ENCODE measurements at regions not wholly inside any gene's neighbourhood (a gene's known extent, or its start where the extent isn't known, plus 50 kb on each side); places are given as distances from the start of the nearest gene placed in this dataset.

DNA sequence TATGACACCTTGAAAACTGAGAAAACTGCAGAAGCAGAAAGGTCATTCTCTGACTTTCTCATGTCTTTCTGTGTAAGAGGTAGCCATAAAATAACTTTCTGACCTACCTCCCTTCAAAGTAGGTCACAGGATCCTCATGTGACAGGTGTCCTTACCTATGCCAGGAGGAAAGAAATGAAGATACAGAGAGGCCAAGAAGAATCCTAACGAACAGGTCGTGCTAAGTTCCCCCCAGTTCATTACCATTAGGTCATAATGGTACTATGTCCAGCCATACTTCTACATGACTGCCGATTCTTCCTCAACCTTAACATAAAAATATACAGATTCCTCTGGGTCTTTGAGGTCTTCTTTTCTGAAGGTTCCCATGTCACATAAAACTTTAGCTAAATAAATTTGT lies 118.6 kb downstream of the FOXB1 start:
- TF ChIP-seq, protein P1, sequence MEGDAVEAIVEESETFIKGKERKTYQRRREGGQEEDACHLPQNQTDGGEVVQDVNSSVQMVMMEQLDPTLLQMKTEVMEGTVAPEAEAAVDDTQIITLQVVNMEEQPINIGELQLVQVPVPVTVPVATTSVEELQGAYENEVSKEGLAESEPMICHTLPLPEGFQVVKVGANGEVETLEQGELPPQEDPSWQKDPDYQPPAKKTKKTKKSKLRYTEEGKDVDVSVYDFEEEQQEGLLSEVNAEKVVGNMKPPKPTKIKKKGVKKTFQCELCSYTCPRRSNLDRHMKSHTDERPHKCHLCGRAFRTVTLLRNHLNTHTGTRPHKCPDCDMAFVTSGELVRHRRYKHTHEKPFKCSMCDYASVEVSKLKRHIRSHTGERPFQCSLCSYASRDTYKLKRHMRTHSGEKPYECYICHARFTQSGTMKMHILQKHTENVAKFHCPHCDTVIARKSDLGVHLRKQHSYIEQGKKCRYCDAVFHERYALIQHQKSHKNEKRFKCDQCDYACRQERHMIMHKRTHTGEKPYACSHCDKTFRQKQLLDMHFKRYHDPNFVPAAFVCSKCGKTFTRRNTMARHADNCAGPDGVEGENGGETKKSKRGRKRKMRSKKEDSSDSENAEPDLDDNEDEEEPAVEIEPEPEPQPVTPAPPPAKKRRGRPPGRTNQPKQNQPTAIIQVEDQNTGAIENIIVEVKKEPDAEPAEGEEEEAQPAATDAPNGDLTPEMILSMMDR (conservative IDR thresholded peaks at IDR 0.05 in 1 of 2, IDR thresholded peaks at IDR 0.05 in 1 of 2; ENCODE audit: extremely low read depth in 1 of 2, insufficient read depth in 1 of 2, low read depth in 1 of 2, low read length in 2 of 2), result no peak
- no peak for TF ChIP-seq EZH2 (IDR thresholded peaks at IDR 0.05; ENCODE audit: borderline replicate concordance, low read length)
